MCF 10A (cell line): ENCODE measurements at regions not wholly inside any gene's neighbourhood (a gene's known extent, or its start where the extent isn't known, plus 50 kb on each side); places are given as distances from the start of the nearest gene placed in this dataset.

Experiments used
- BruUV-seq: library from RNA; stranded (reverse); fragments of 400-500 nt; replicated peaks from 2 replicates; lab custom pipeline; 2021; lab: Mats Ljungman, UMichigan
- CTCF ChIA-PET: fragments of 300-600 bp; sonication (Branson Sonifier 250); formaldehyde crosslinking; extraction: SDS; loops from one replicate; lab custom pipeline; 2021; ENCODE audit warnings: antibody characterized with exemption, inconsistent platforms; lab: Yijun Ruan, JAX
- POLR2A ChIA-PET: fragments of 300-600, 350-650 bp; sonication (Branson Sonifier 250); formaldehyde crosslinking; extraction: SDS; loops from one replicate; lab custom pipeline; 2020; ENCODE audit warnings: antibody characterized with exemption, inconsistent platforms; lab: Yijun Ruan, JAX
- DNase-seq: peaks from one replicate; pipeline ENCODE4 v3.0.0-alpha.2; 2018; ENCODE audit not compliant: unreplicated experiment
- H3K27ac Mint-ChIP-seq: one replicate; pipeline ENCODE4 v1.8.0; 2022; ENCODE audit warnings: mild to moderate bottlenecking, low read depth, mixed read lengths; ENCODE audit not compliant: unreplicated experiment
- H3K27me3 Mint-ChIP-seq: one replicate; pipeline ENCODE4 v1.8.0; 2022; ENCODE audit warnings: mixed read lengths; ENCODE audit not compliant: insufficient read depth, unreplicated experiment
- H3K36me3 Mint-ChIP-seq: one replicate; pipeline ENCODE4 v1.8.0; 2022; ENCODE audit warnings: mild to moderate bottlenecking, moderate library complexity, mixed read lengths; ENCODE audit not compliant: insufficient read depth, unreplicated experiment
- H3K4me1 Mint-ChIP-seq: one replicate; pipeline ENCODE4 v1.8.0; 2022; ENCODE audit warnings: mixed read lengths; ENCODE audit not compliant: insufficient read depth, unreplicated experiment
- H3K4me3 Mint-ChIP-seq: one replicate; pipeline ENCODE4 v1.8.0; 2022; ENCODE audit warnings: mild to moderate bottlenecking, moderate library complexity, mixed read lengths; ENCODE audit not compliant: unreplicated experiment
- H3K9me3 Mint-ChIP-seq: one replicate; pipeline ENCODE4 v1.8.0; 2022; ENCODE audit warnings: mixed read lengths; ENCODE audit not compliant: unreplicated experiment
- intact Hi-C: fragments of 100-400 bp; cut with micrococcal nuclease; formaldehyde crosslinking; loops from 2 replicates; pipeline ENCODE4 v1.14.1; 2022
- TF ChIP-seq, protein P1 (sequence below): fragments of 200-600 bp; IDR thresholded peaks from one replicate; pipeline ENCODE4 v1.8.0; 2022; ENCODE audit warnings: antibody characterized with exemption, mild to moderate bottlenecking; ENCODE audit not compliant: unreplicated experiment

DNA sequence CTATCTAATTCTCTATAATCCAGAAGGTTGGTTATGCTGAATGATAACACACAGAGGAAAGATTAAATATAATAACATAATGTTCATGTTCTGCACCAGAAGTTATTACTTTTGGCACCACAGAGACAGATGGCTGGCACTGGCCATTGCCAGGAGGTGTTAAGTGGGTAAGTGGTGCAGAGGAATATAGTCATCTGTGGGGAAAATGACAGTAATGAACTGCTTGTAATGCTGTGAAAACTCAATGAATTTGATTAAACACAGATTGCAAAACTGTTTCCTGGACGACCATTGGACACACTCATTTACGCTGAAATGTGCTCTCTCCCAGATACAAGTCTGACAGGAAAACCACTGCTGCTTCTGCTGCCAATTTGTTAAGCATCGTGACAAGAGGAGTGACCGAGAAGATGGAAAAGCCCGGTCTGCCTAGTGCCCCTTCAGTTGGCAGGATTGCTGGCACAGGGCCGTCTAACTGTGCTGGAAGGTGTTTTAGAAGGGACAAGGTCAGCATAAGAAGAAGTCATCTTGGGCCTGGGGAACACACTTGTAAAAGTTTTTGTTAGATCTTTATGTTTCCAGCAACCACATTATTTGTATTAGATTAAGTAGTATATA lies 567.4 kb downstream of the CBLN4 start:
- TF ChIP-seq, protein P1, sequence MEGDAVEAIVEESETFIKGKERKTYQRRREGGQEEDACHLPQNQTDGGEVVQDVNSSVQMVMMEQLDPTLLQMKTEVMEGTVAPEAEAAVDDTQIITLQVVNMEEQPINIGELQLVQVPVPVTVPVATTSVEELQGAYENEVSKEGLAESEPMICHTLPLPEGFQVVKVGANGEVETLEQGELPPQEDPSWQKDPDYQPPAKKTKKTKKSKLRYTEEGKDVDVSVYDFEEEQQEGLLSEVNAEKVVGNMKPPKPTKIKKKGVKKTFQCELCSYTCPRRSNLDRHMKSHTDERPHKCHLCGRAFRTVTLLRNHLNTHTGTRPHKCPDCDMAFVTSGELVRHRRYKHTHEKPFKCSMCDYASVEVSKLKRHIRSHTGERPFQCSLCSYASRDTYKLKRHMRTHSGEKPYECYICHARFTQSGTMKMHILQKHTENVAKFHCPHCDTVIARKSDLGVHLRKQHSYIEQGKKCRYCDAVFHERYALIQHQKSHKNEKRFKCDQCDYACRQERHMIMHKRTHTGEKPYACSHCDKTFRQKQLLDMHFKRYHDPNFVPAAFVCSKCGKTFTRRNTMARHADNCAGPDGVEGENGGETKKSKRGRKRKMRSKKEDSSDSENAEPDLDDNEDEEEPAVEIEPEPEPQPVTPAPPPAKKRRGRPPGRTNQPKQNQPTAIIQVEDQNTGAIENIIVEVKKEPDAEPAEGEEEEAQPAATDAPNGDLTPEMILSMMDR, result no peak
- Mint-ChIP-seq H3K4me1 (no peaks in the 10 kb centered on the region), H3K9me3 (peaks cover 10% of the 10 kb centered on the region), H3K27me3 (no peaks in the 10 kb centered on the region), H3K4me3 (no peak overlapping the region), H3K27ac (no peak overlapping the region), H3K36me3 (no peaks in the 10 kb centered on the region)
- intact Hi-C loops, result no loop called here
- POLR2A ChIA-PET, result no interaction called here
- no peak for DNase-seq
- CTCF ChIA-PET, result no interaction called here
- BruUV-seq, result no TSS peak

DNA sequence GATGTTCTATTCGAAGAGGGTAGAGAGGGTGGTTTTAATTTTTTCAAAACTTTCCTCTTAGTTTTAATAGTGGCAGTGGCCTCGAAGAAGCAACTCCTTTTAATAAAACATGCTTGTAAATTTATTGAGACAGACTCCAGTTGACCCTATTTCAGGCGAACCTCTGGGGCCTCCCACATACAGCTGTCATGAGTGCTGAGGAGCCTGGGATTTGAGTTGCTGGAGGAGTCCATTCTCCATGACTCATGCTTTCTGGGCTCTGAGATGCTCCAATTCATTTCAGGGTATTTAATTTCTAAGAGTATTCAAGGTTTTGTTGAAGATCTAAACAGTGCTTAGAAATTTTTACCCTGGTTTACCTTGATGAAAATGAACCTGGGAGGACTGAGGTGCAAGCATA lies 580.4 kb downstream of the CBLN4 start:
- no peaks in the 10 kb centered on the region for H3K4me1 Mint-ChIP-seq
- DNase-seq, result no peak
- no TSS peak for BruUV-seq
- H3K27ac Mint-ChIP-seq, result no peak overlapping the region
- H3K36me3 Mint-ChIP-seq, result no peaks in the 10 kb centered on the region
- TF ChIP-seq, protein P1, result no peak
- CTCF ChIA-PET, result no interaction called here
- H3K4me3 Mint-ChIP-seq, result no peak overlapping the region
- no peaks in the 10 kb centered on the region for H3K27me3 Mint-ChIP-seq
- intact Hi-C loops, result no loop called here
- peaks cover 16% of the 10 kb centered on the region for H3K9me3 Mint-ChIP-seq
- POLR2A ChIA-PET, result no interaction called here

DNA sequence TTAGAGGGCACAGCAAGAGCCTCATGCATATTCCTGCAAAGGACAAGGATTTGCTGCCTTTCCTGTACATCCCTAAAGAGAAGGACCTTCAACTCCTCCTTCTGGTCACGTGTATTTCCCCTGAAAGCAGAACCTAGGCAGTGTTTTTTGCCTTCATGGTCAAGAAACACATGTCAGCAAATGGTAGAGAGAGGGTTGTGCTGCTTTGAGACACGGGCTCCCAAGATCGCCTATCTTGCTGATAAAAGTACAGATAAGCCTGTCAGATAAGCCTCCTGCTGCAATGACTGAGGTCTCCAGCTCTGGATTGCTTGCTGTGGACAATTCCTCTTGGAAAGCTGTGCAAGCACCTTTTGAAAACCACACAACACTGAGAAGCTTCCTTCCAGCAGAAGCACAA lies 580.8 kb downstream of the CBLN4 start:
- intact Hi-C loops, result no loop called here
- BruUV-seq, result no TSS peak
- Mint-ChIP-seq H3K4me1 (no peaks in the 10 kb centered on the region), H3K36me3 (no peaks in the 10 kb centered on the region), H3K4me3 (no peak overlapping the region), H3K27me3 (no peaks in the 10 kb centered on the region), H3K27ac (no peak overlapping the region), H3K9me3 (peaks cover 20% of the 10 kb centered on the region)
- ChIA-PET POLR2A (no interaction called here), CTCF (no interaction called here)
- DNase-seq, result no peak
- TF ChIP-seq, protein P1, result no peak

DNA sequence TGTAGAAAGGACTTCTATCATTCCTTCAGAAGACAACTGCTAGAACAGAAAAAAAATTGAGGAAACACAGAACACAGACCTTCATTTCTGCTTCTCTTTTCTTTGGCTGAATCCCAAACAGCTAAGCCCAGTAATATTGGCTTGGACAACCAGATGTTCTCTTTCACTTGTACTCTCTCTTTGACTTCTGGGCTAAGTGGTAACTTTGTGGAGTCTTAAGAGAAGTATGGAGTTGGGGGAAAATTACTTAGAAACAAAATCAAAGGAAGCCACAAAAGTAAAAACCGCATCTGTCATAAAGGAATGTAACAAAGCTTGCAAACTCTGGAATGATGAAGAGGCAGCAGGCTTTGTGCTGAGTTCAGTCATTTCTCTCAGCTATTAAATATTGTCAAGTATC lies 587.5 kb downstream of the CBLN4 start:
- TF ChIP-seq, protein P1, result no peak
- Mint-ChIP-seq H3K9me3 (peaks cover 14% of the 10 kb centered on the region), H3K4me3 (no peak overlapping the region), H3K27me3 (no peaks in the 10 kb centered on the region), H3K4me1 (no peaks in the 10 kb centered on the region), H3K27ac (no peak overlapping the region), H3K36me3 (no peaks in the 10 kb centered on the region)
- BruUV-seq, result no TSS peak
- intact Hi-C loops, result loop anchor here (10.0 kb wide), 1 partner anchor 227 kb away; no protein-coding TSS in a partner anchor
- ChIA-PET CTCF (interaction anchor here (0.5 to 2.0 kb wide), 6 partner anchors 9 to 770 kb away, joined by 4 to 7 read pairs (median 6); no protein-coding TSS in a partner anchor), POLR2A (interaction anchor here (0.7 kb wide), 1 partner anchor 759 kb away, joined by 3 read pairs; no protein-coding TSS in a partner anchor)
- no peak for DNase-seq
